ENCODE measurements at regions not wholly inside any gene's neighbourhood (a gene's known extent, or its start where the extent isn't known, plus 50 kb on each side); places are given as distances from the start of the nearest gene placed in this dataset.
"Not testable (repeated sequence)": the region's sequence is repeated elsewhere in the genome, so short reads cannot be mapped to it uniquely, and the experiment has no call there.

GRCh38 chr14:76303188-76303587 is 72.7 kb upstream of the ESRRB start:
- TF ChIP-seq, protein P1, sequence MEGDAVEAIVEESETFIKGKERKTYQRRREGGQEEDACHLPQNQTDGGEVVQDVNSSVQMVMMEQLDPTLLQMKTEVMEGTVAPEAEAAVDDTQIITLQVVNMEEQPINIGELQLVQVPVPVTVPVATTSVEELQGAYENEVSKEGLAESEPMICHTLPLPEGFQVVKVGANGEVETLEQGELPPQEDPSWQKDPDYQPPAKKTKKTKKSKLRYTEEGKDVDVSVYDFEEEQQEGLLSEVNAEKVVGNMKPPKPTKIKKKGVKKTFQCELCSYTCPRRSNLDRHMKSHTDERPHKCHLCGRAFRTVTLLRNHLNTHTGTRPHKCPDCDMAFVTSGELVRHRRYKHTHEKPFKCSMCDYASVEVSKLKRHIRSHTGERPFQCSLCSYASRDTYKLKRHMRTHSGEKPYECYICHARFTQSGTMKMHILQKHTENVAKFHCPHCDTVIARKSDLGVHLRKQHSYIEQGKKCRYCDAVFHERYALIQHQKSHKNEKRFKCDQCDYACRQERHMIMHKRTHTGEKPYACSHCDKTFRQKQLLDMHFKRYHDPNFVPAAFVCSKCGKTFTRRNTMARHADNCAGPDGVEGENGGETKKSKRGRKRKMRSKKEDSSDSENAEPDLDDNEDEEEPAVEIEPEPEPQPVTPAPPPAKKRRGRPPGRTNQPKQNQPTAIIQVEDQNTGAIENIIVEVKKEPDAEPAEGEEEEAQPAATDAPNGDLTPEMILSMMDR (IDR thresholded peaks at IDR 0.05): not testable (repeated sequence)
- not testable (repeated sequence) for TF ChIP-seq POLR2A (IDR thresholded peaks at IDR 0.05)
